HEK293 (cell line): ENCODE measurements at regions not wholly inside any gene's neighbourhood (a gene's known extent, or its start where the extent isn't known, plus 50 kb on each side); places are given as distances from the start of the nearest gene placed in this dataset.

ENCODE experiments used
- EGR2 ChIP-seq: fragments of 450-650 bp; formaldehyde crosslinking; IDR thresholded peaks from 2 replicates; pipeline ENCODE4 v1.5.1; 2016; ENCODE audit warnings: low read depth, missing biosample characterization, missing genetic modification characterization
- GLIS2 ChIP-seq: fragments of 450-650 bp; formaldehyde crosslinking; IDR thresholded peaks from 2 replicates; pipeline ENCODE4 v1.5.1; 2016; ENCODE audit warnings: missing biosample characterization, missing genetic modification characterization
- IKZF3 ChIP-seq: fragments of 450-650 bp; IDR thresholded peaks from 2 replicates; pipeline ENCODE4 v1.5.0; 2018; ENCODE audit warnings: missing biosample characterization, mild to moderate bottlenecking, missing genetic modification characterization, moderate library complexity
- OSR2 ChIP-seq: fragments of 450-650 bp; formaldehyde crosslinking; IDR thresholded peaks from 2 replicates; pipeline ENCODE4 v1.5.1; 2016; ENCODE audit warnings: missing biosample characterization, missing genetic modification characterization
- PRDM1 ChIP-seq: fragments of 450-650 bp; formaldehyde crosslinking; IDR thresholded peaks from 2 replicates; pipeline ENCODE4; 2016; ENCODE audit warnings: missing biosample characterization, missing genetic modification characterization
- SP2 ChIP-seq: fragments of 450-650 bp; formaldehyde crosslinking; IDR thresholded peaks from 2 replicates; pipeline ENCODE4 v1.5.1; 2016; ENCODE audit warnings: missing biosample characterization, missing genetic modification characterization
- SP7 ChIP-seq: fragments of 450-650 bp; formaldehyde crosslinking; IDR thresholded peaks from 2 replicates; pipeline ENCODE4 v1.5.1; 2016; ENCODE audit warnings: missing biosample characterization, missing genetic modification characterization
- ZBTB21 ChIP-seq: fragments of 450-650 bp; formaldehyde crosslinking; IDR thresholded peaks from 2 replicates; pipeline ENCODE4 v1.5.1; 2017; ENCODE audit warnings: missing biosample characterization, missing genetic modification characterization
- ZIC2 ChIP-seq: fragments of 450-650 bp; formaldehyde crosslinking; IDR thresholded peaks from 2 replicates; pipeline ENCODE4 v1.5.1; 2016; ENCODE audit warnings: missing biosample characterization, missing genetic modification characterization
- ZNF114 ChIP-seq: fragments of 450-650 bp; formaldehyde crosslinking; IDR thresholded peaks from 2 replicates; pipeline ENCODE4 v1.5.0; 2017; ENCODE audit warnings: missing biosample characterization, missing genetic modification characterization
- ZNF138 ChIP-seq: fragments of 450-650 bp; formaldehyde crosslinking; IDR thresholded peaks from 2 replicates; pipeline ENCODE4 v1.5.1; 2016; ENCODE audit warnings: missing biosample characterization, missing genetic modification characterization, borderline replicate concordance
- ZNF19 ChIP-seq: fragments of 450-650 bp; formaldehyde crosslinking; IDR thresholded peaks from 2 replicates; pipeline ENCODE4; 2016; ENCODE audit warnings: missing biosample characterization, missing genetic modification characterization, low read depth
- ZNF24 ChIP-seq: fragments of 450-650 bp; formaldehyde crosslinking; IDR thresholded peaks from 2 replicates; pipeline ENCODE4 v1.5.1; 2016; ENCODE audit warnings: missing biosample characterization, missing genetic modification characterization
- ZNF585B ChIP-seq: fragments of 450-650 bp; formaldehyde crosslinking; IDR thresholded peaks from 2 replicates; pipeline ENCODE4 v1.5.1; 2016; ENCODE audit warnings: missing biosample characterization, missing genetic modification characterization
- ZNF626 ChIP-seq: fragments of 450-650 bp; sonication (Bioruptor Pico); formaldehyde crosslinking; IDR thresholded peaks from 2 replicates; pipeline ENCODE4 v1.5.1; 2018; ENCODE audit warnings: missing biosample characterization, missing genetic modification characterization, inconsistent platforms
- ZNF792 ChIP-seq: fragments of 450-650 bp; formaldehyde crosslinking; IDR thresholded peaks from 2 replicates; pipeline ENCODE4 v1.5.1; 2016; ENCODE audit warnings: missing biosample characterization, missing genetic modification characterization
- TF ChIP-seq, protein P1 (sequence below): fragments of 450-650 bp; formaldehyde crosslinking; conservative IDR thresholded peaks from 2 replicates; pipeline ENCODE4 v1.5.1; 2016; ENCODE audit warnings: low read depth, missing biosample characterization, missing genetic modification characterization
- TF ChIP-seq, protein P2 (sequence below): fragments of 450-650 bp; formaldehyde crosslinking; IDR thresholded peaks from 2 replicates; pipeline ENCODE4 v1.5.1; 2017; ENCODE audit warnings: missing biosample characterization, mild to moderate bottlenecking, missing genetic modification characterization, moderate library complexity
- TF ChIP-seq, protein P3 (sequence below): fragments of 450-650 bp; formaldehyde crosslinking; IDR thresholded peaks from 2 replicates; pipeline ENCODE4 v1.5.1; 2016; ENCODE audit warnings: missing biosample characterization, missing genetic modification characterization
- TF ChIP-seq, protein P4 (sequence below): fragments of 450-650 bp; formaldehyde crosslinking; IDR thresholded peaks from 2 replicates; pipeline ENCODE4 v1.5.1; 2016; ENCODE audit warnings: missing biosample characterization, missing genetic modification characterization
- TF ChIP-seq, protein P5 (sequence below): fragments of 450-650 bp; formaldehyde crosslinking; IDR thresholded peaks from 2 replicates; pipeline ENCODE4 v1.5.1; 2017; ENCODE audit warnings: missing biosample characterization, missing genetic modification characterization
- TF ChIP-seq, protein P6 (sequence below): fragments of 450-650 bp; formaldehyde crosslinking; IDR thresholded peaks from 2 replicates; pipeline ENCODE4 v1.5.1; 2016; ENCODE audit warnings: missing biosample characterization, missing genetic modification characterization

DNA sequence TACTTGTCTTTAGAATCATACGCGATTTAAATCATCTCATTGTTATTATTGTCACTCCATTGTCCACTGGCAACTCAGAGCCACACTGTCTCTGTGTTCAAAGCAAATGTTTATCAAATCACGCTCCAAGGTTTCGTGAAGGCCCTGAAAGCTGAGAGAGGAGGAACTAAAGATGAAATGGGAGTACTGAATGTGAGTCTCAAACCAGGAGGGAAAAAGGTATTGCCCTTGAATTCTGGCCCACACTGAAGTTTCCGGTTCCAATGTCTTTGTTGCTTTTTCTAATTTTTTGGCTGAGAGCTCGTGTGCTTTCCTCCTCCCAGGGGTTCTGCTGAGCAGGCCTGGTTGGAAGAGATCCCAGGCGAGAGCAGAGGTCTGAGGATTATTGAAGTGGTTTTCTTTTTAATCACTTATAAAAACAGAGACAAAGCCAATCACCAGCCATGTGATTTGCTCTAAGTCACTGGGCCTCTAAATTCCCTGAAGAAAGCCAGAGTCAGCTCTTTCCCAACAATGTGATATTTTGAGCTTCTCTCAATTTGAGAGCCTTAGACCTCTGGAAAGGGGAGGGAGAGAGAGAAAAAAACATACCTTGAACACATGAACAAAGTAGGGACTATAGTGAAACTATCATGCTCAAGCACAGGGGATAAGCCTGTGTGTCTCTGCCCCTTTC is 420.8 kb upstream of the GRAMD2B start (continued):
- TF ChIP-seq, protein P1, sequence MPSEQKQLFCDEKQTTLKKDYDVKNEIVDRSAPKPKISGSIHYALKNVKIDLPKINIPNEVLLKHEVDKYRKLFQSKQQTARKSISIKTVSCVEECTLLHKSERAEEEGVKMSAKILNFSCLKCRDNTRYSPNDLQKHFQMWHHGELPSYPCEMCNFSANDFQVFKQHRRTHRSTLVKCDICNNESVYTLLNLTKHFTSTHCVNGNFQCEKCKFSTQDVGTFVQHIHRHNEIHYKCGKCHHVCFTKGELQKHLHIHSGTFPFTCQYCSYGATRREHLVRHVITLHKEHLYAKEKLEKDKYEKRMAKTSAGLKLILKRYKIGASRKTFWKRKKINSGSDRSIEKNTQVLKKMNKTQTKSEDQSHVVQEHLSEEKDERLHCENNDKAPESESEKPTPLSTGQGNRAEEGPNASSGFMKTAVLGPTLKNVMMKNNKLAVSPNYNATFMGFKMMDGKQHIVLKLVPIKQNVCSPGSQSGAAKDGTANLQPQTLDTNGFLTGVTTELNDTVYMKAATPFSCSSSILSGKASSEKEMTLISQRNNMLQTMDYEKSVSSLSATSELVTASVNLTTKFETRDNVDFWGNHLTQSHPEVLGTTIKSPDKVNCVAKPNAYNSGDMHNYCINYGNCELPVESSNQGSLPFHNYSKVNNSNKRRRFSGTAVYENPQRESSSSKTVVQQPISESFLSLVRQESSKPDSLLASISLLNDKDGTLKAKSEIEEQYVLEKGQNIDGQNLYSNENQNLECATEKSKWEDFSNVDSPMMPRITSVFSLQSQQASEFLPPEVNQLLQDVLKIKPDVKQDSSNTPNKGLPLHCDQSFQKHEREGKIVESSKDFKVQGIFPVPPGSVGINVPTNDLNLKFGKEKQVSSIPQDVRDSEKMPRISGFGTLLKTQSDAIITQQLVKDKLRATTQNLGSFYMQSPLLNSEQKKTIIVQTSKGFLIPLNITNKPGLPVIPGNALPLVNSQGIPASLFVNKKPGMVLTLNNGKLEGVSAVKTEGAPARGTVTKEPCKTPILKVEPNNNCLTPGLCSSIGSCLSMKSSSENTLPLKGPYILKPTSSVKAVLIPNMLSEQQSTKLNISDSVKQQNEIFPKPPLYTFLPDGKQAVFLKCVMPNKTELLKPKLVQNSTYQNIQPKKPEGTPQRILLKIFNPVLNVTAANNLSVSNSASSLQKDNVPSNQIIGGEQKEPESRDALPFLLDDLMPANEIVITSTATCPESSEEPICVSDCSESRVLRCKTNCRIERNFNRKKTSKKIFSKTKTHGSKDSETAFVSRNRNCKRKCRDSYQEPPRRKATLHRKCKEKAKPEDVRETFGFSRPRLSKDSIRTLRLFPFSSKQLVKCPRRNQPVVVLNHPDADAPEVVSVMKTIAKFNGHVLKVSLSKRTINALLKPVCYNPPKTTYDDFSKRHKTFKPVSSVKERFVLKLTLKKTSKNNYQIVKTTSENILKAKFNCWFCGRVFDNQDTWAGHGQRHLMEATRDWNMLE (tag by site-specific recombination), result peak; percentile 40; the same call in 1 of the 2 replicates
- TF ChIP-seq ZNF114 (no peak), SP7 (tag by site-specific recombination) (no peak; the same call in 1 of the 2 replicates), ZNF24 (peak; percentile 60; the same call in 1 of the 2 replicates), ZBTB21 (no peak), EGR2 (tag by site-specific recombination) (no peak), GLIS2 (no peak), IKZF3 (tag by site-specific recombination) (peak; percentile 87), ZNF138 (tag by site-specific recombination) (no peak), ZNF585B (tag by site-specific recombination) (peak; percentile 47), ZNF19 (no peak), ZNF626 (no peak), PRDM1 (tag by site-specific recombination) (no peak), SP2 (tag by site-specific recombination) (no peak), OSR2 (tag by site-specific recombination) (peak; percentile 75), ZIC2 (tag by site-specific recombination) (peak; percentile 41), ZNF792 (no peak)
- TF ChIP-seq, protein P2, sequence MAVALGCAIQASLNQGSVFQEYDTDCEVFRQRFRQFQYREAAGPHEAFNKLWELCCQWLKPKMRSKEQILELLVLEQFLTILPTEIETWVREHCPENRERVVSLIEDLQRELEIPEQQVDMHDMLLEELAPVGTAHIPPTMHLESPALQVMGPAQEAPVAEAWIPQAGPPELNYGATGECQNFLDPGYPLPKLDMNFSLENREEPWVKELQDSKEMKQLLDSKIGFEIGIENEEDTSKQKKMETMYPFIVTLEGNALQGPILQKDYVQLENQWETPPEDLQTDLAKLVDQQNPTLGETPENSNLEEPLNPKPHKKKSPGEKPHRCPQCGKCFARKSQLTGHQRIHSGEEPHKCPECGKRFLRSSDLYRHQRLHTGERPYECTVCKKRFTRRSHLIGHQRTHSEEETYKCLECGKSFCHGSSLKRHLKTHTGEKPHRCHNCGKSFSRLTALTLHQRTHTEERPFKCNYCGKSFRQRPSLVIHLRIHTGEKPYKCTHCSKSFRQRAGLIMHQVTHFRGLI (tag by site-specific recombination), result no peak
- TF ChIP-seq, protein P3, sequence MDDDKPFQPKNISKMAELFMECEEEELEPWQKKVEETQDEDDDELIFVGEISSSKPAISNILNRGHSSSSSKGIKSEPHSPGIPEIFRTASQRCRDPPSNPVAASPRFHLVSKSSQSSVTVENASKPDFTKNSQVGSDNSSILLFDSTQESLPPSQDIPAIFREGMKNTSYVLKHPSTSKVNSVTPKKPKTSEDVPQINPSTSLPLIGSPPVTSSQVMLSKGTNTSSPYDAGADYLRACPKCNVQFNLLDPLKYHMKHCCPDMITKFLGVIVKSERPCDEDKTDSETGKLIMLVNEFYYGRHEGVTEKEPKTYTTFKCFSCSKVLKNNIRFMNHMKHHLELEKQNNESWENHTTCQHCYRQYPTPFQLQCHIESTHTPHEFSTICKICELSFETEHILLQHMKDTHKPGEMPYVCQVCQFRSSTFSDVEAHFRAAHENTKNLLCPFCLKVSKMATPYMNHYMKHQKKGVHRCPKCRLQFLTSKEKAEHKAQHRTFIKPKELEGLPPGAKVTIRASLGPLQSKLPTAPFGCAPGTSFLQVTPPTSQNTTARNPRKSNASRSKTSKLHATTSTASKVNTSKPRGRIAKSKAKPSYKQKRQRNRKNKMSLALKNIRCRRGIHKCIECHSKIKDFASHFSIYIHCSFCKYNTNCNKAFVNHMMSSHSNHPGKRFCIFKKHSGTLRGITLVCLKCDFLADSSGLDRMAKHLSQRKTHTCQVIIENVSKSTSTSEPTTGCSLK (tag by site-specific recombination), result no peak
- TF ChIP-seq, protein P4, sequence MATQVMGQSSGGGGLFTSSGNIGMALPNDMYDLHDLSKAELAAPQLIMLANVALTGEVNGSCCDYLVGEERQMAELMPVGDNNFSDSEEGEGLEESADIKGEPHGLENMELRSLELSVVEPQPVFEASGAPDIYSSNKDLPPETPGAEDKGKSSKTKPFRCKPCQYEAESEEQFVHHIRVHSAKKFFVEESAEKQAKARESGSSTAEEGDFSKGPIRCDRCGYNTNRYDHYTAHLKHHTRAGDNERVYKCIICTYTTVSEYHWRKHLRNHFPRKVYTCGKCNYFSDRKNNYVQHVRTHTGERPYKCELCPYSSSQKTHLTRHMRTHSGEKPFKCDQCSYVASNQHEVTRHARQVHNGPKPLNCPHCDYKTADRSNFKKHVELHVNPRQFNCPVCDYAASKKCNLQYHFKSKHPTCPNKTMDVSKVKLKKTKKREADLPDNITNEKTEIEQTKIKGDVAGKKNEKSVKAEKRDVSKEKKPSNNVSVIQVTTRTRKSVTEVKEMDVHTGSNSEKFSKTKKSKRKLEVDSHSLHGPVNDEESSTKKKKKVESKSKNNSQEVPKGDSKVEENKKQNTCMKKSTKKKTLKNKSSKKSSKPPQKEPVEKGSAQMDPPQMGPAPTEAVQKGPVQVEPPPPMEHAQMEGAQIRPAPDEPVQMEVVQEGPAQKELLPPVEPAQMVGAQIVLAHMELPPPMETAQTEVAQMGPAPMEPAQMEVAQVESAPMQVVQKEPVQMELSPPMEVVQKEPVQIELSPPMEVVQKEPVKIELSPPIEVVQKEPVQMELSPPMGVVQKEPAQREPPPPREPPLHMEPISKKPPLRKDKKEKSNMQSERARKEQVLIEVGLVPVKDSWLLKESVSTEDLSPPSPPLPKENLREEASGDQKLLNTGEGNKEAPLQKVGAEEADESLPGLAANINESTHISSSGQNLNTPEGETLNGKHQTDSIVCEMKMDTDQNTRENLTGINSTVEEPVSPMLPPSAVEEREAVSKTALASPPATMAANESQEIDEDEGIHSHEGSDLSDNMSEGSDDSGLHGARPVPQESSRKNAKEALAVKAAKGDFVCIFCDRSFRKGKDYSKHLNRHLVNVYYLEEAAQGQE (tag by site-specific recombination), result 0 out of 2 replicates have a peak, but pooled peaks have one; percentile 46
- TF ChIP-seq, protein P5, sequence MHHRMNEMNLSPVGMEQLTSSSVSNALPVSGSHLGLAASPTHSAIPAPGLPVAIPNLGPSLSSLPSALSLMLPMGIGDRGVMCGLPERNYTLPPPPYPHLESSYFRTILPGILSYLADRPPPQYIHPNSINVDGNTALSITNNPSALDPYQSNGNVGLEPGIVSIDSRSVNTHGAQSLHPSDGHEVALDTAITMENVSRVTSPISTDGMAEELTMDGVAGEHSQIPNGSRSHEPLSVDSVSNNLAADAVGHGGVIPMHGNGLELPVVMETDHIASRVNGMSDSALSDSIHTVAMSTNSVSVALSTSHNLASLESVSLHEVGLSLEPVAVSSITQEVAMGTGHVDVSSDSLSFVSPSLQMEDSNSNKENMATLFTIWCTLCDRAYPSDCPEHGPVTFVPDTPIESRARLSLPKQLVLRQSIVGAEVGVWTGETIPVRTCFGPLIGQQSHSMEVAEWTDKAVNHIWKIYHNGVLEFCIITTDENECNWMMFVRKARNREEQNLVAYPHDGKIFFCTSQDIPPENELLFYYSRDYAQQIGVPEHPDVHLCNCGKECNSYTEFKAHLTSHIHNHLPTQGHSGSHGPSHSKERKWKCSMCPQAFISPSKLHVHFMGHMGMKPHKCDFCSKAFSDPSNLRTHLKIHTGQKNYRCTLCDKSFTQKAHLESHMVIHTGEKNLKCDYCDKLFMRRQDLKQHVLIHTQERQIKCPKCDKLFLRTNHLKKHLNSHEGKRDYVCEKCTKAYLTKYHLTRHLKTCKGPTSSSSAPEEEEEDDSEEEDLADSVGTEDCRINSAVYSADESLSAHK, result peak; percentile 80; the same call in 1 of the 2 replicates
- TF ChIP-seq, protein P6, sequence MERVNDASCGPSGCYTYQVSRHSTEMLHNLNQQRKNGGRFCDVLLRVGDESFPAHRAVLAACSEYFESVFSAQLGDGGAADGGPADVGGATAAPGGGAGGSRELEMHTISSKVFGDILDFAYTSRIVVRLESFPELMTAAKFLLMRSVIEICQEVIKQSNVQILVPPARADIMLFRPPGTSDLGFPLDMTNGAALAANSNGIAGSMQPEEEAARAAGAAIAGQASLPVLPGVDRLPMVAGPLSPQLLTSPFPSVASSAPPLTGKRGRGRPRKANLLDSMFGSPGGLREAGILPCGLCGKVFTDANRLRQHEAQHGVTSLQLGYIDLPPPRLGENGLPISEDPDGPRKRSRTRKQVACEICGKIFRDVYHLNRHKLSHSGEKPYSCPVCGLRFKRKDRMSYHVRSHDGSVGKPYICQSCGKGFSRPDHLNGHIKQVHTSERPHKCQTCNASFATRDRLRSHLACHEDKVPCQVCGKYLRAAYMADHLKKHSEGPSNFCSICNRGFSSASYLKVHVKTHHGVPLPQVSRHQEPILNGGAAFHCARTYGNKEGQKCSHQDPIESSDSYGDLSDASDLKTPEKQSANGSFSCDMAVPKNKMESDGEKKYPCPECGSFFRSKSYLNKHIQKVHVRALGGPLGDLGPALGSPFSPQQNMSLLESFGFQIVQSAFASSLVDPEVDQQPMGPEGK, result peak; percentile 32; the same call in 1 of the 2 replicates
